Stimulated activated memory B cell treated with anti-CD40 and anti-IgM and Interleukin-4, amounts not matched to agents 10 μg/mL and 1 μg/mL and 100 μg/mL, for 72 hours (primary cell): ENCODE measurements at regions not wholly inside any gene's neighbourhood (a gene's known extent, or its start where the extent isn't known, plus 50 kb on each side); places are given as distances from the start of the nearest gene placed in this dataset.

ENCODE experiments used
- ATAC-seq: fragments of 150-1000 bp; cut with Tn5 transposase; 2 replicates; pipeline ENCODE4 v1.10.0; 2021
- H3K27ac Mint-ChIP-seq: one replicate; pipeline ENCODE4 v1.8.0; 2022; ENCODE audit warnings: mild to moderate bottlenecking, mixed read lengths
- H3K27me3 Mint-ChIP-seq: one replicate; pipeline ENCODE4 v1.8.0; 2022; ENCODE audit warnings: mixed read lengths
- H3K36me3 Mint-ChIP-seq: one replicate; pipeline ENCODE4 v1.8.0; 2022; ENCODE audit warnings: mixed read lengths
- H3K4me1 Mint-ChIP-seq: one replicate; pipeline ENCODE4 v1.8.0; 2022; ENCODE audit warnings: mixed read lengths
- H3K4me3 Mint-ChIP-seq: one replicate; pipeline ENCODE4 v1.8.0; 2022; ENCODE audit warnings: mild to moderate bottlenecking, moderate library complexity, mixed read lengths
- H3K9me3 Mint-ChIP-seq: one replicate; pipeline ENCODE4 v1.8.0; 2022; ENCODE audit warnings: mixed read lengths

GRCh38 chr6:88368071-88368787 is 202.1 kb upstream of the CNR1 start:
- Mint-ChIP-seq H3K4me3 (no peak overlapping the region), H3K9me3 (no peaks in the 10 kb centered on the region), H3K27me3 (peaks cover 19% of the 10 kb centered on the region), H3K27ac (no peak overlapping the region), H3K36me3 (no peaks in the 10 kb centered on the region), H3K4me1 (peaks cover 5% of the 10 kb centered on the region)
- ATAC-seq = no peak

GRCh38 chr6:88367248-88367647 is 201.1 kb upstream of the CNR1 start:
- no peak for ATAC-seq
- Mint-ChIP-seq H3K9me3 (no peaks in the 10 kb centered on the region), H3K4me1 (peaks cover 5% of the 10 kb centered on the region), H3K27ac (no peak overlapping the region), H3K36me3 (no peaks in the 10 kb centered on the region), H3K27me3 (peaks cover 19% of the 10 kb centered on the region), H3K4me3 (no peak overlapping the region)

GRCh38 chr6:88366672-88367071 is 200.5 kb upstream of the CNR1 start:
- H3K9me3 Mint-ChIP-seq = no peaks in the 10 kb centered on the region
- ATAC-seq = no peak
- H3K4me3 Mint-ChIP-seq = no peak overlapping the region
- H3K4me1 Mint-ChIP-seq = peaks cover 5% of the 10 kb centered on the region
- no peak overlapping the region for H3K27ac Mint-ChIP-seq
- H3K27me3 Mint-ChIP-seq = peaks cover 19% of the 10 kb centered on the region
- no peaks in the 10 kb centered on the region for H3K36me3 Mint-ChIP-seq

GRCh38 chr6:88365656-88366055 is 199.5 kb upstream of the CNR1 start:
- Mint-ChIP-seq H3K27me3 (peaks cover 19% of the 10 kb centered on the region), H3K36me3 (no peaks in the 10 kb centered on the region), H3K9me3 (no peaks in the 10 kb centered on the region), H3K4me3 (no peak overlapping the region), H3K4me1 (peaks cover 5% of the 10 kb centered on the region), H3K27ac (no peak overlapping the region)
- no peak for ATAC-seq

- peaks cover 5% of the 10 kb centered on the region for H3K4me1 Mint-ChIP-seq
- H3K27ac Mint-ChIP-seq = no peak overlapping the region
- no peaks in the 10 kb centered on the region for H3K9me3 Mint-ChIP-seq
- H3K36me3 Mint-ChIP-seq = no peaks in the 10 kb centered on the region
- H3K27me3 Mint-ChIP-seq = peaks cover 18% of the 10 kb centered on the region
- no peak for ATAC-seq
- no peak overlapping the region for H3K4me3 Mint-ChIP-seq
Measured at GRCh38 chr6:88365230-88365629, 199.1 kb upstream of the CNR1 start.

GRCh38 chr6:88361754-88362153 is 195.6 kb upstream of the CNR1 start:
- H3K27me3 Mint-ChIP-seq = no peaks in the 10 kb centered on the region

GRCh38 chr6:88361298-88361697 is 195.2 kb upstream of the CNR1 start:
- H3K4me3 Mint-ChIP-seq = no peak overlapping the region
- H3K27me3 Mint-ChIP-seq = no peaks in the 10 kb centered on the region
- H3K9me3 Mint-ChIP-seq = no peaks in the 10 kb centered on the region
- ATAC-seq = no peak
- no peaks in the 10 kb centered on the region for H3K4me1 Mint-ChIP-seq
- no peak overlapping the region for H3K27ac Mint-ChIP-seq
- H3K36me3 Mint-ChIP-seq = no peaks in the 10 kb centered on the region

More at GRCh38 chr6:88361754-88362153, 195.6 kb upstream of the CNR1 start:
- no peak for ATAC-seq
- H3K27ac Mint-ChIP-seq = no peak overlapping the region
- H3K4me1 Mint-ChIP-seq = no peaks in the 10 kb centered on the region
- H3K4me3 Mint-ChIP-seq = no peak overlapping the region
- no peaks in the 10 kb centered on the region for H3K36me3 Mint-ChIP-seq
- H3K9me3 Mint-ChIP-seq = no peaks in the 10 kb centered on the region

- Mint-ChIP-seq H3K4me1 (no peaks in the 10 kb centered on the region), H3K27me3 (no peaks in the 10 kb centered on the region), H3K9me3 (no peaks in the 10 kb centered on the region), H3K27ac (no peak overlapping the region), H3K36me3 (no peaks in the 10 kb centered on the region), H3K4me3 (no peak overlapping the region)
- peak; percentile 20 for ATAC-seq
Measured at GRCh38 chr6:88360203-88360797, 194.2 kb upstream of the CNR1 start.

GRCh38 chr6:88359530-88360202 is 193.5 kb upstream of the CNR1 start:
- Mint-ChIP-seq H3K4me3 (no peak overlapping the region), H3K36me3 (no peaks in the 10 kb centered on the region)
- no peak for ATAC-seq

GRCh38 chr6:88358846-88359245 is 192.7 kb upstream of the CNR1 start:
- no peaks in the 10 kb centered on the region for H3K4me1 Mint-ChIP-seq
- no peak overlapping the region for H3K4me3 Mint-ChIP-seq
- no peak for ATAC-seq
- no peak overlapping the region for H3K27ac Mint-ChIP-seq
- no peaks in the 10 kb centered on the region for H3K27me3 Mint-ChIP-seq
- no peaks in the 10 kb centered on the region for H3K36me3 Mint-ChIP-seq
- no peaks in the 10 kb centered on the region for H3K9me3 Mint-ChIP-seq

More at GRCh38 chr6:88359530-88360202, 193.5 kb upstream of the CNR1 start:
- Mint-ChIP-seq H3K4me1 (no peaks in the 10 kb centered on the region), H3K27ac (no peak overlapping the region), H3K27me3 (no peaks in the 10 kb centered on the region), H3K9me3 (no peaks in the 10 kb centered on the region)

GRCh38 chr6:88349511-88349910 is 183.4 kb upstream of the CNR1 start:
- ATAC-seq = no peak
- Mint-ChIP-seq H3K27me3 (peaks cover 13% of the 10 kb centered on the region), H3K36me3 (peaks cover 5% of the 10 kb centered on the region), H3K4me3 (no peak overlapping the region), H3K27ac (no peak overlapping the region), H3K9me3 (no peaks in the 10 kb centered on the region), H3K4me1 (no peaks in the 10 kb centered on the region)

- no peak overlapping the region for H3K4me3 Mint-ChIP-seq
- H3K9me3 Mint-ChIP-seq = no peaks in the 10 kb centered on the region
- no peaks in the 10 kb centered on the region for H3K27me3 Mint-ChIP-seq
- no peaks in the 10 kb centered on the region for H3K4me1 Mint-ChIP-seq
- no peak overlapping the region for H3K27ac Mint-ChIP-seq
- H3K36me3 Mint-ChIP-seq = no peaks in the 10 kb centered on the region
- ATAC-seq = no peak
Measured at GRCh38 chr6:88342336-88342735, 176.2 kb upstream of the CNR1 start.

- Mint-ChIP-seq H3K4me3 (no peak overlapping the region), H3K9me3 (peaks cover 4% of the 10 kb centered on the region), H3K4me1 (no peaks in the 10 kb centered on the region), H3K27me3 (no peaks in the 10 kb centered on the region), H3K27ac (no peak overlapping the region), H3K36me3 (no peaks in the 10 kb centered on the region)
- no peak for ATAC-seq
Measured at GRCh38 chr6:88339761-88340160, 173.6 kb upstream of the CNR1 start.

GRCh38 chr6:88321306-88321705 is 155.2 kb upstream of the CNR1 start:
- no peak for ATAC-seq
- Mint-ChIP-seq H3K36me3 (no peaks in the 10 kb centered on the region), H3K4me1 (peaks cover 5% of the 10 kb centered on the region), H3K27me3 (peaks cover 35% of the 10 kb centered on the region), H3K9me3 (no peaks in the 10 kb centered on the region), H3K27ac (no peak overlapping the region), H3K4me3 (no peak overlapping the region)

GRCh38 chr6:88311561-88311960 is 145.4 kb upstream of the CNR1 start:
- H3K9me3 Mint-ChIP-seq = no peaks in the 10 kb centered on the region
- ATAC-seq = no peak
- H3K27me3 Mint-ChIP-seq = no peaks in the 10 kb centered on the region
- no peak overlapping the region for H3K27ac Mint-ChIP-seq
- H3K36me3 Mint-ChIP-seq = no peaks in the 10 kb centered on the region
- no peak overlapping the region for H3K4me3 Mint-ChIP-seq
- no peaks in the 10 kb centered on the region for H3K4me1 Mint-ChIP-seq

GRCh38 chr6:88304520-88304919 is 138.4 kb upstream of the CNR1 start:
- H3K4me3 Mint-ChIP-seq = no peak overlapping the region
- ATAC-seq = no peak
- H3K9me3 Mint-ChIP-seq = no peaks in the 10 kb centered on the region

More at GRCh38 chr6:88304520-88304919, 138.4 kb upstream of the CNR1 start:
- Mint-ChIP-seq H3K27me3 (no peaks in the 10 kb centered on the region), H3K4me1 (no peaks in the 10 kb centered on the region), H3K27ac (no peak overlapping the region), H3K36me3 (no peaks in the 10 kb centered on the region)
